Activated B cell treated with CpG ODN at 0.5 μM for 24 hours (primary cell): ENCODE measurements at regions not wholly inside any gene's neighbourhood (a gene's known extent, or its start where the extent isn't known, plus 50 kb on each side); places are given as distances from the start of the nearest gene placed in this dataset.

Experiments
- ATAC-seq: fragments of 200-7000 bp; cut with Tn5 transposase; one replicate; pipeline ENCODE4 v1.10.0; 2021; ENCODE audit warnings: low read depth, mild to moderate bottlenecking, moderate library complexity
- CTCF ChIA-PET: fragments of 350-600 bp; sonication (Branson Sonifier 250); formaldehyde crosslinking; loops from one replicate; lab custom pipeline; 2021; ENCODE audit warnings: antibody characterized with exemption; lab: Charles Lee
- POLR2A ChIA-PET: fragments of 350-600 bp; sonication (Branson Sonifier 250); formaldehyde crosslinking; loops from one replicate; lab custom pipeline; 2021; ENCODE audit warnings: antibody characterized with exemption; lab: Charles Lee
- DNase-seq: peaks from one replicate; pipeline ENCODE4 v3.0.0; 2022
- H3K27ac Mint-ChIP-seq: one replicate; pipeline ENCODE4 v1.8.0; 2020; ENCODE audit warnings: mixed read lengths
- H3K27me3 Mint-ChIP-seq: one replicate; pipeline ENCODE4 v1.8.0; 2021; ENCODE audit warnings: mixed read lengths
- H3K36me3 Mint-ChIP-seq: one replicate; pipeline ENCODE4 v1.8.0; 2021; ENCODE audit warnings: low read depth, mixed read lengths
- H3K4me1 Mint-ChIP-seq: one replicate; pipeline ENCODE4 v1.8.0; 2021; ENCODE audit warnings: mixed read lengths
- H3K4me3 Mint-ChIP-seq: one replicate; pipeline ENCODE4 v1.8.0; 2020; ENCODE audit warnings: mild to moderate bottlenecking, mixed read lengths
- H3K9me3 Mint-ChIP-seq: one replicate; pipeline ENCODE4 v1.8.0; 2020; ENCODE audit warnings: mixed read lengths
- intact Hi-C: fragments of 100-400 bp; cut with micrococcal nuclease; formaldehyde crosslinking; loops from one replicate; pipeline ENCODE4 v1.15.1; 2024
- TF ChIP-seq, protein P1 (sequence below): fragments of 200-600 bp; IDR thresholded peaks from one replicate; pipeline ENCODE4 v1.8.0; 2022; ENCODE audit warnings: antibody characterized with exemption, mild to moderate bottlenecking

GRCh38 chr4:74651198-74651597 lies 143.1 kb downstream of the BTC start:
- intact Hi-C loops = no loop called here
- CTCF ChIA-PET = no interaction called here
- TF ChIP-seq, protein P1, sequence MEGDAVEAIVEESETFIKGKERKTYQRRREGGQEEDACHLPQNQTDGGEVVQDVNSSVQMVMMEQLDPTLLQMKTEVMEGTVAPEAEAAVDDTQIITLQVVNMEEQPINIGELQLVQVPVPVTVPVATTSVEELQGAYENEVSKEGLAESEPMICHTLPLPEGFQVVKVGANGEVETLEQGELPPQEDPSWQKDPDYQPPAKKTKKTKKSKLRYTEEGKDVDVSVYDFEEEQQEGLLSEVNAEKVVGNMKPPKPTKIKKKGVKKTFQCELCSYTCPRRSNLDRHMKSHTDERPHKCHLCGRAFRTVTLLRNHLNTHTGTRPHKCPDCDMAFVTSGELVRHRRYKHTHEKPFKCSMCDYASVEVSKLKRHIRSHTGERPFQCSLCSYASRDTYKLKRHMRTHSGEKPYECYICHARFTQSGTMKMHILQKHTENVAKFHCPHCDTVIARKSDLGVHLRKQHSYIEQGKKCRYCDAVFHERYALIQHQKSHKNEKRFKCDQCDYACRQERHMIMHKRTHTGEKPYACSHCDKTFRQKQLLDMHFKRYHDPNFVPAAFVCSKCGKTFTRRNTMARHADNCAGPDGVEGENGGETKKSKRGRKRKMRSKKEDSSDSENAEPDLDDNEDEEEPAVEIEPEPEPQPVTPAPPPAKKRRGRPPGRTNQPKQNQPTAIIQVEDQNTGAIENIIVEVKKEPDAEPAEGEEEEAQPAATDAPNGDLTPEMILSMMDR = no peak

DNA sequence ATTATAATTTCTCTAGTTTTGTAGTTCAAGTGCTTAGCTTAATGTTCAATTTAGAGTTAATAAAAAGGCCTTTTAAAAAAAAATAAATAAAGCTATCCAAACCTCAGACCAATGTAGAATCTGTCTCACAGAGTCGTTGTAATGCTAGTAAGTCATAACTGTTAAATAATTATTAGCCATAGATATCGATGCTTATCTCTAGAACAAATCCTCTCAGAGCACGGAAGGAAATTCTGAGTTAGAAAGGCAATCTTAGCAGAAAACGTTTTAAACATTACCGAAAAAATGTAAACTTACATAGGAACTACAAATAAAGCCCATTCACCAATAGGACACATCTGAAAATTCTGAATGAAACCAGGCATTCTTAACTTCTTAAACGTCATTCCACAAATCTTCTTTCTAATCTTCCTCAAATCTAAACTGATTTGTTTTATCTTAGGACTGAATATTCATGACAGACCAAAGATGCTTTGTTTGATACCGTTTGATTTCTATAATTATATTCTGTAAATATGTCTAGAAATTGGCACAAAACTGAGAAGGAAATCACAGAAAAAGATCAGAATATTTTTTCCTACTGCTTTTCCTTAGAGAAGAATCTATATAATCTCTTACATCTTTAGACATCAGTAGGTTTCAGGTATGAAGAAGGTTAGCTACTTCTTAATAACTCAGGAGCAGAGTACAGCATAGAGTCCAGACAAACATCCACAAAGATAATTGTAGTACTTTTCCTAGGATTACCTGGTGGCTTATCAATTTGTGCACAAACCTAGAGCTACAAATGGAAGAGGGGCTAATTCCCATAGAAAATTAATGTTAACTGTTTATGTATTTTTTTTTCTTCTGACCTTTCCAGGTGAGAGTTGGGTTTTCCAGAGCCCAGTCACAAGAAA lies 140.7 kb downstream of the BTC start:
- Mint-ChIP-seq H3K9me3 (no peaks in the 10 kb centered on the region), H3K4me1 (no peaks in the 10 kb centered on the region), H3K36me3 (no peaks in the 10 kb centered on the region), H3K27me3 (peaks cover 3% of the 10 kb centered on the region), H3K27ac (no peak overlapping the region), H3K4me3 (no peak overlapping the region)
- ChIA-PET POLR2A (no interaction called here), CTCF (no interaction called here)
- TF ChIP-seq, protein P1 = no peak
- DNase-seq (no peak), ATAC-seq (no peak)
- intact Hi-C loops = no loop called here

More at GRCh38 chr4:74651198-74651597, 143.1 kb downstream of the BTC start:
- no peak overlapping the region for H3K27ac Mint-ChIP-seq
- H3K27me3 Mint-ChIP-seq = no peaks in the 10 kb centered on the region
- DNase-seq = no peak
- ATAC-seq = no peak
- no peaks in the 10 kb centered on the region for H3K4me1 Mint-ChIP-seq
- POLR2A ChIA-PET = no interaction called here
- no peak overlapping the region for H3K4me3 Mint-ChIP-seq
- H3K9me3 Mint-ChIP-seq = no peaks in the 10 kb centered on the region
- H3K36me3 Mint-ChIP-seq = no peaks in the 10 kb centered on the region

GRCh38 chr4:74654230-74654681 lies 140.1 kb downstream of the BTC start:
- TF ChIP-seq, protein P1 = no peak
- Mint-ChIP-seq H3K27ac (no peak overlapping the region), H3K4me1 (no peaks in the 10 kb centered on the region), H3K9me3 (no peaks in the 10 kb centered on the region), H3K27me3 (peaks cover 3% of the 10 kb centered on the region), H3K4me3 (no peak overlapping the region), H3K36me3 (no peaks in the 10 kb centered on the region)
- intact Hi-C loops = no loop called here
- ChIA-PET POLR2A (no interaction called here), CTCF (no interaction called here)
- ATAC-seq (no peak), DNase-seq (no peak)

DNA sequence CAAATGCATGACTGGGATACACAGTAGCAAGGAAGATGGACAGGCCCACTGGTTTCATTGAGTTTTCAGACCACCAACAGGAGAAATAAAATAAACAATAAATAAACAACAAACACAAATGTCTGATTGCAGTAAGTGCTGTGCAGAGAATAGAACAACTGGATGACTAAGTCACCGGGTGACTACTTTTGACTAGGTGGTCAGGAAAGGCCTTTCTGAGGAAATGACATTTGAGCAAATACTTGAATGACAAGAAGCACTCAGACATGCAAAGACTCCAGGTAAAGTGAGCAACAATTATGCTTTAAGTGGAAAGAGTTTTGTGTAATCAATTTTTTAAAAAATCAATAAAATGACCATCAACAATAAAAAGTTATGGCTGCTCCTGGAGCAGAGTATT lies 137.7 kb downstream of the BTC start:
- H3K4me1 Mint-ChIP-seq = no peaks in the 10 kb centered on the region
- peaks cover 3% of the 10 kb centered on the region for H3K27me3 Mint-ChIP-seq
- no peaks in the 10 kb centered on the region for H3K36me3 Mint-ChIP-seq
- CTCF ChIA-PET = no interaction called here
- H3K4me3 Mint-ChIP-seq = no peak overlapping the region
- ATAC-seq = no peak
- no peak for DNase-seq
- intact Hi-C loops = no loop called here
- no peaks in the 10 kb centered on the region for H3K9me3 Mint-ChIP-seq
- POLR2A ChIA-PET = no interaction called here
- TF ChIP-seq, protein P1 = no peak
- H3K27ac Mint-ChIP-seq = no peak overlapping the region

- intact Hi-C loops = no loop called here
- Mint-ChIP-seq H3K27ac (no peak overlapping the region), H3K9me3 (no peaks in the 10 kb centered on the region), H3K27me3 (peaks cover 3% of the 10 kb centered on the region), H3K4me1 (no peaks in the 10 kb centered on the region), H3K36me3 (no peaks in the 10 kb centered on the region), H3K4me3 (no peak overlapping the region)
- no peak for ATAC-seq
- no peak for DNase-seq
- POLR2A ChIA-PET = no interaction called here
- CTCF ChIA-PET = no interaction called here
- TF ChIP-seq, protein P1 = no peak
These were observed 136.2 kb downstream of the BTC start for GRCh38 chr4:74658116-74658515.
